ENCODE measurements at regions not wholly inside any gene's neighbourhood (a gene's known extent, or its start where the extent isn't known, plus 50 kb on each side); places are given as distances from the start of the nearest gene placed in this dataset.

GRCh38 chr6:149186873-149187272 is 130.6 kb upstream of the TAB2 start:
- TF ChIP-seq CTCF (IDR thresholded peaks at IDR 0.05; ENCODE audit: insufficient read depth, low read length) = no peak
- no peak for DNase-seq (ENCODE audit: low read depth)
- no peak overlapping the region for H3K4me3 ChIP-seq (ENCODE audit: low read depth, low read length)

- TF ChIP-seq CTCF (IDR thresholded peaks at IDR 0.05; ENCODE audit: insufficient read depth, low read length) = no peak
- DNase-seq (ENCODE audit: low read depth) = peak; percentile 9
- H3K4me3 ChIP-seq (ENCODE audit: low read depth, low read length) = no peak overlapping the region
These were observed 127.2 kb upstream of the TAB2 start for GRCh38 chr6:149190224-149190831.

- DNase-seq (ENCODE audit: low read depth) = no peak
- no peak for TF ChIP-seq CTCF (IDR thresholded peaks at IDR 0.05; ENCODE audit: insufficient read depth, low read length)
- H3K4me3 ChIP-seq (ENCODE audit: low read depth, low read length) = no peak overlapping the region
These were observed 122.5 kb upstream of the TAB2 start for GRCh38 chr6:149194820-149195558.

- H3K4me3 ChIP-seq (ENCODE audit: low read depth, low read length) = no peak overlapping the region
- TF ChIP-seq CTCF (IDR thresholded peaks at IDR 0.05; ENCODE audit: insufficient read depth, low read length) = no peak
- DNase-seq (ENCODE audit: low read depth) = no peak
These were observed 121.4 kb upstream of the TAB2 start for GRCh38 chr6:149196091-149196490.

- TF ChIP-seq CTCF (IDR thresholded peaks at IDR 0.05; ENCODE audit: insufficient read depth, low read length) = no peak
- H3K4me3 ChIP-seq (ENCODE audit: low read depth, low read length) = no peak overlapping the region
- DNase-seq (ENCODE audit: low read depth) = no peak
These were observed 120.0 kb upstream of the TAB2 start for GRCh38 chr6:149197482-149197881.

- DNase-seq (ENCODE audit: low read depth) = no peak
- no peak overlapping the region for H3K4me3 ChIP-seq (ENCODE audit: low read depth, low read length)
- no peak for TF ChIP-seq CTCF (IDR thresholded peaks at IDR 0.05; ENCODE audit: insufficient read depth, low read length)
These were observed 119.2 kb upstream of the TAB2 start for GRCh38 chr6:149198265-149198664.
